K562 (cell line): ENCODE measurements at regions not wholly inside any gene's neighbourhood (a gene's known extent, or its start where the extent isn't known, plus 50 kb on each side); places are given as distances from the start of the nearest gene placed in this dataset.

ENCODE experiments used
- ATAC-seq: fragments of 200-7000 bp; cut with Tn5 transposase; 3 replicates; pipeline ENCODE4 v1.9.1; 2020; ENCODE audit warnings: moderate library complexity
- BruUV-seq: library from RNA; stranded (reverse); fragments of 400-500 nt; replicated peaks from 2 replicates; lab custom pipeline; 2021; lab: Mats Ljungman, UMichigan
- CTCF ChIA-PET: fragments of 300-600 bp; formaldehyde crosslinking; extraction: SDS; loops from one replicate; lab custom pipeline; 2021; ENCODE audit warnings: low intra/inter-chr PET ratio; lab: Yijun Ruan, JAX
- POLR2A ChIA-PET: fragments of 300-600, 350-650 bp; sonication (Branson Sonifier 250); formaldehyde crosslinking; extraction: SDS; loops from one replicate; lab custom pipeline; 2021; ENCODE audit warnings: antibody characterized with exemption, inconsistent platforms; lab: Yijun Ruan, JAX
- DNase-seq, 4 experiments: peaks; one replicate each; pipeline versions ENCODE4 v3.0.0 to v3.0.0-alpha.2; 2011 to 2018; ENCODE audit warnings: low spot score in 3 of 4, mixed read lengths in 3 of 4; ENCODE audit errors: extremely low read depth in 1 of 4
- FAIRE-seq: peaks from 2 replicates; lab custom pipeline; 2011; peaks lifted over from hg19 to GRCh38; lab: Jason Lieb, UNC
- H2AFZ ChIP-seq: 2 replicates; pipeline ENCODE4 v1.6.0; 2011; ENCODE audit warnings: low read depth, low read length, control low read depth, inconsistent platforms
- H3K27ac ChIP-seq: fragments of 200-600 bp; 3 replicates; pipeline ENCODE4 v1.8.0; 2011; ENCODE audit warnings: low read depth, mild to moderate bottlenecking, control low read depth, inconsistent platforms, low read length, moderate library complexity, mixed read lengths; ENCODE audit errors: extremely low read depth
- H3K27me3 ChIP-seq, 2 experiments: fragments of 300-600 bp in 1 of 2; 2 replicates in 1 of 2; 3 replicates in 1 of 2; pipeline versions ENCODE4 v1.6.0 to v1.8.0; 2011; ENCODE audit warnings: inconsistent platforms in 2 of 2, low read length in 2 of 2, mild to moderate bottlenecking in 1 of 2, mixed read lengths in 1 of 2, moderate library complexity in 1 of 2; ENCODE audit not compliant: control insufficient read depth in 2 of 2, insufficient read depth in 2 of 2
- H3K36me3 ChIP-seq: fragments of 300-600 bp; 3 replicates; pipeline ENCODE4 v1.8.0; 2011; ENCODE audit warnings: mild to moderate bottlenecking, low read length, inconsistent platforms; ENCODE audit not compliant: control insufficient read depth, insufficient read depth
- H3K4me1 ChIP-seq, 2 experiments: fragments of 200-600 bp in 1 of 2; replicated peaks in 1 of 2; 2 replicates in 1 of 2; 3 replicates in 1 of 2; pipeline versions ENCODE4 v1.5.1 to v1.8.0; 2011; ENCODE audit warnings: inconsistent platforms in 2 of 2, low read length in 2 of 2, mild to moderate bottlenecking in 1 of 2, mixed read lengths in 1 of 2, moderate library complexity in 1 of 2; ENCODE audit not compliant: control insufficient read depth in 2 of 2, insufficient read depth in 2 of 2
- H3K4me2 ChIP-seq: 2 replicates; pipeline ENCODE4 v1.6.1; 2011; ENCODE audit warnings: low read length, control low read depth, inconsistent platforms, mixed read lengths; ENCODE audit not compliant: insufficient read depth
- H3K4me3 ChIP-seq: fragments of 200-600 bp; sonication (generic), shearing (Covaris generic); 2 replicates; pipeline ENCODE4 v1.5.1; 2016; ENCODE audit warnings: control low read depth, inconsistent platforms
- H3K79me2 ChIP-seq: fragments of 200-600 bp; 3 replicates; pipeline ENCODE4 v1.8.0; 2011; ENCODE audit warnings: low read length, inconsistent platforms; ENCODE audit not compliant: control insufficient read depth, insufficient read depth
- H3K9ac ChIP-seq, 2 experiments: 2 replicates each; pipeline versions ENCODE4 v1.6.0 to v1.6.1; 2011; ENCODE audit warnings: low read depth in 2 of 2, low read length in 2 of 2, control low read depth in 1 of 2, inconsistent platforms in 1 of 2, mild to moderate bottlenecking in 1 of 2, mixed read lengths in 1 of 2; ENCODE audit not compliant: insufficient read depth in 1 of 2
- H3K9me1 ChIP-seq: one replicate; pipeline ENCODE4 v1.6.0; 2011; ENCODE audit warnings: inconsistent platforms, mild to moderate bottlenecking, low read length, moderate library complexity; ENCODE audit not compliant: control insufficient read depth, insufficient read depth
- H3K9me3 ChIP-seq: replicated peaks from 2 replicates; pipeline ENCODE4 v1.5.1; 2011; ENCODE audit warnings: low read depth, low read length, inconsistent platforms; ENCODE audit not compliant: control insufficient read depth, insufficient read depth
- H4K20me1 ChIP-seq: replicated peaks from 2 replicates; pipeline ENCODE4 v1.6.1; 2011; ENCODE audit warnings: low read length, inconsistent platforms, mixed read lengths; ENCODE audit not compliant: control insufficient read depth, insufficient read depth
- AFF4 ChIP-seq: sonication (generic); formaldehyde crosslinking; IDR thresholded peaks from 2 replicates; pipeline ENCODE4 v1.8.0; 2023; ENCODE audit warnings: mild to moderate bottlenecking, missing genetic modification reagents
- ARNT ChIP-seq, 2 experiments: fragments of 450-650 bp; IDR thresholded peaks; 2 replicates each; pipeline ENCODE4 v1.6.1; 2016; ENCODE audit warnings: mild to moderate bottlenecking in 1 of 2
- DEAF1 ChIP-seq: fragments of 450-650 bp; formaldehyde crosslinking; IDR thresholded peaks from 2 replicates; pipeline ENCODE4 v1.4.0; 2020; ENCODE audit warnings: mild to moderate bottlenecking, moderate library complexity
- DPF2 ChIP-seq: fragments of 450-650 bp; IDR thresholded peaks from 2 replicates; pipeline ENCODE4 v1.6.1; 2016
- ILF3 ChIP-seq: fragments of 450-650 bp; IDR thresholded peaks from 2 replicates; pipeline ENCODE4 v1.6.1; 2018; ENCODE audit warnings: antibody characterized with exemption, mild to moderate bottlenecking, moderate library complexity, borderline replicate concordance
- L3MBTL2 ChIP-seq: fragments of 450-650 bp; IDR thresholded peaks from 2 replicates; pipeline ENCODE4 v1.6.1; 2016; ENCODE audit warnings: mild to moderate bottlenecking, moderate library complexity
- MTA2 ChIP-seq: fragments of 450-650 bp; IDR thresholded peaks from 2 replicates; pipeline ENCODE4 v1.6.1; 2016; ENCODE audit warnings: low read depth
- NCOA1 ChIP-seq: fragments of 450-650 bp; IDR thresholded peaks from 2 replicates; pipeline ENCODE4 v1.6.1; 2016; ENCODE audit warnings: low read depth
- POLR2AphosphoS5 ChIP-seq: IDR thresholded peaks from 2 replicates; pipeline ENCODE4 v1.6.1; 2011; ENCODE audit warnings: mild to moderate bottlenecking, low read depth, low read length, moderate library complexity; ENCODE audit not compliant: control insufficient read depth, insufficient read depth
- PRMT5 ChIP-seq: sonication (generic); formaldehyde crosslinking; IDR thresholded peaks from 2 replicates; pipeline ENCODE4 v1.5.0; 2020; ENCODE audit warnings: missing genetic modification reagents
- ZNF408 ChIP-seq: fragments of 250-450 bp; sonication (Bioruptor Pico); IDR thresholded peaks from 2 replicates; pipeline ENCODE4 v1.4.0; 2020; ENCODE audit warnings: low read depth, mild to moderate bottlenecking, moderate library complexity
- WGBS: fragments of 100-300 bp; shearing (Covaris generic); methylation state at CpG from one replicate; pipeline ENCODE4 v1.1.6; 2016; ENCODE audit warnings: low coverage, mixed read lengths; ENCODE audit not compliant: insufficient coverage; ENCODE audit errors: missing lambda C conversion rate; 5-methylcytosine and 5-hydroxymethylcytosine counted together
- in situ Hi-C: fragments of 300-500 bp; cut with MboI; formaldehyde crosslinking; loops from 4 replicates; pipeline ENCODE4 v1.15.0; 2018; ENCODE audit warnings: inconsistent platforms, mixed read lengths
- intact Hi-C: fragments of 100-400 bp; cut with micrococcal nuclease; formaldehyde crosslinking; loops from 2 replicates; pipeline ENCODE4 v1.14.2; 2022

GRCh38 chr18:37691162-37691561 lies 125.6 kb upstream of the CELF4 start (continued):
- TF ChIP-seq DEAF1 (CRISPR knock-in tag) = no peak
- TF ChIP-seq NCOA1 = no peak

GRCh38 chr18:37689841-37690240 lies 124.2 kb upstream of the CELF4 start:
- FAIRE-seq (no peak), ATAC-seq (no peak), DNase-seq (no peak)
- H3K36me3 ChIP-seq = no peaks in the 10 kb centered on the region
- no peaks in the 10 kb centered on the region for H3K9me3 ChIP-seq
- ChIA-PET CTCF (no interaction called here), POLR2A (no interaction called here)
- H2AFZ ChIP-seq = no peak overlapping the region
- H3K27ac ChIP-seq = no peak overlapping the region
- no peaks in the 10 kb centered on the region for H3K79me2 ChIP-seq
- in situ Hi-C loops (no loop called here), intact Hi-C loops (no loop called here)
- no peaks in the 10 kb centered on the region for H4K20me1 ChIP-seq
- no peak overlapping the region for H3K4me2 ChIP-seq
- no peaks in the 10 kb centered on the region; a peak in 1 of 5 replicates for H3K27me3 ChIP-seq
- 11% methylated on average over 1 of the region's 1 CpG for WGBS
- no TSS peak for BruUV-seq
- TF ChIP-seq L3MBTL2 (no peak), ILF3 (no peak), ARNT (IDR thresholded peaks at IDR 0.05) (no peak), MTA2 (no peak), PRMT5 (CRISPR knock-in tag) (no peak), DPF2 (no peak), POLR2AphosphoS5 (no peak), ZNF408 (CRISPR knock-in tag) (no peak), AFF4 (CRISPR knock-in tag) (no peak)
- H3K4me1 ChIP-seq = no peaks in the 10 kb centered on the region
- no peak overlapping the region for H3K9ac ChIP-seq
- H3K4me3 ChIP-seq = no peak overlapping the region
- H3K9me1 ChIP-seq = no peaks in the 10 kb centered on the region
